Osteoblast (primary cell): ENCODE measurements at regions not wholly inside any gene's neighbourhood (a gene's known extent, or its start where the extent isn't known, plus 50 kb on each side); places are given as distances from the start of the nearest gene placed in this dataset.

ENCODE experiments used
- DNase-seq: peaks from one replicate; pipeline ENCODE4 v3.0.0; 2011; ENCODE audit warnings: low spot score, mixed read lengths; ENCODE audit not compliant: insufficient read length; ENCODE audit errors: missing footprints
- H2AFZ ChIP-seq: 2 replicates; pipeline ENCODE4 v1.6.0; 2011; ENCODE audit warnings: mild to moderate bottlenecking, low read length
- H3K27ac ChIP-seq: 2 replicates; pipeline ENCODE4 v1.5.1; 2011; ENCODE audit warnings: mild to moderate bottlenecking, low read depth, low read length, moderate library complexity
- H3K27me3 ChIP-seq: 2 replicates; pipeline ENCODE4 v1.6.0; 2012; ENCODE audit warnings: mild to moderate bottlenecking, control low read depth, inconsistent platforms, low read length, moderate library complexity; ENCODE audit not compliant: insufficient read depth
- H3K36me3 ChIP-seq: 2 replicates; pipeline ENCODE4 v1.5.1; 2011; ENCODE audit warnings: mild to moderate bottlenecking, low read length, control low read depth, moderate library complexity; ENCODE audit not compliant: insufficient read depth
- H3K4me1 ChIP-seq: 2 replicates; pipeline ENCODE4 v1.5.1; 2011; ENCODE audit warnings: mild to moderate bottlenecking, low read length, control low read depth, moderate library complexity; ENCODE audit not compliant: insufficient read depth
- H3K4me2 ChIP-seq: 2 replicates; pipeline ENCODE4 v1.6.0; 2011; ENCODE audit warnings: mild to moderate bottlenecking, low read length; ENCODE audit not compliant: insufficient read depth
- H3K4me3 ChIP-seq: fragments of 200-600 bp; sonication (generic); 3 replicates; pipeline ENCODE4 v1.5.1; 2012; ENCODE audit warnings: mild to moderate bottlenecking, low read length, inconsistent platforms; ENCODE audit not compliant: insufficient read depth
- H3K79me2 ChIP-seq: 2 replicates; pipeline ENCODE4 v1.6.0; 2012; ENCODE audit warnings: mild to moderate bottlenecking, low read length, control low read depth, inconsistent platforms; ENCODE audit not compliant: insufficient read depth
- H3K9me3 ChIP-seq: 2 replicates; pipeline ENCODE4 v1.5.1; 2011; ENCODE audit warnings: low read depth, low read length, control low read depth
- H4K20me1 ChIP-seq: 2 replicates; pipeline ENCODE4 v1.6.0; 2012; ENCODE audit warnings: mild to moderate bottlenecking, low read length, control low read depth; ENCODE audit not compliant: insufficient read depth
- CTCF ChIP-seq: IDR thresholded peaks from 2 replicates; pipeline ENCODE4 v1.5.1; 2011; ENCODE audit warnings: mild to moderate bottlenecking, low read depth, low read length, moderate library complexity; ENCODE audit errors: extremely low read depth

GRCh38 chr3:34068505-34068904 lies 270.1 kb downstream of the PDCD6IP start:
- no peaks in the 10 kb centered on the region for H3K79me2 ChIP-seq
- H3K4me1 ChIP-seq = no peaks in the 10 kb centered on the region
- H3K4me3 ChIP-seq = no peak overlapping the region
- no peak overlapping the region for H3K27ac ChIP-seq
- H3K36me3 ChIP-seq = no peaks in the 10 kb centered on the region
- TF ChIP-seq CTCF = no peak
- no peaks in the 10 kb centered on the region for H3K27me3 ChIP-seq
- H3K4me2 ChIP-seq = no peak overlapping the region
- H3K9me3 ChIP-seq = no peaks in the 10 kb centered on the region
- no peaks in the 10 kb centered on the region for H4K20me1 ChIP-seq
- DNase-seq = no peak
- H2AFZ ChIP-seq = no peak overlapping the region

GRCh38 chr3:34070831-34071585 lies 272.6 kb downstream of the PDCD6IP start:
- Histone ChIP-seq H3K9me3 (no peaks in the 10 kb centered on the region), H3K36me3 (no peaks in the 10 kb centered on the region), H3K4me1 (no peaks in the 10 kb centered on the region), H3K4me2 (no peak overlapping the region), H4K20me1 (no peaks in the 10 kb centered on the region), H2AFZ (no peak overlapping the region), H3K4me3 (no peak overlapping the region), H3K27me3 (no peaks in the 10 kb centered on the region), H3K79me2 (no peaks in the 10 kb centered on the region), H3K27ac (no peak overlapping the region)
- no peak for DNase-seq
- TF ChIP-seq CTCF = no peak

GRCh38 chr3:34072297-34072696 lies 273.9 kb downstream of the PDCD6IP start:
- Histone ChIP-seq H3K4me1 (no peaks in the 10 kb centered on the region), H4K20me1 (no peaks in the 10 kb centered on the region), H3K79me2 (no peaks in the 10 kb centered on the region), H3K4me2 (no peak overlapping the region), H3K27ac (no peak overlapping the region), H2AFZ (no peak overlapping the region), H3K9me3 (no peaks in the 10 kb centered on the region), H3K4me3 (no peak overlapping the region), H3K36me3 (no peaks in the 10 kb centered on the region), H3K27me3 (no peaks in the 10 kb centered on the region)
- DNase-seq = no peak
- TF ChIP-seq CTCF = no peak

GRCh38 chr3:34073111-34073510 lies 274.7 kb downstream of the PDCD6IP start:
- no peak for TF ChIP-seq CTCF
- DNase-seq = no peak
- Histone ChIP-seq H3K79me2 (no peaks in the 10 kb centered on the region), H2AFZ (no peak overlapping the region), H3K9me3 (no peaks in the 10 kb centered on the region), H3K27ac (no peak overlapping the region), H3K4me2 (no peak overlapping the region), H3K4me3 (no peak overlapping the region), H3K4me1 (no peaks in the 10 kb centered on the region), H3K36me3 (no peaks in the 10 kb centered on the region), H3K27me3 (no peaks in the 10 kb centered on the region), H4K20me1 (no peaks in the 10 kb centered on the region)
